IMR-90 (cell line): ENCODE measurements at regions not wholly inside any gene's neighbourhood (a gene's known extent, or its start where the extent isn't known, plus 50 kb on each side); places are given as distances from the start of the nearest gene placed in this dataset.

Source experiments
- BHLHE40 ChIP-seq: fragments of 150-350 bp; IDR thresholded peaks from 2 replicates; pipeline ENCODE4 v1.6.1; 2016; ENCODE audit warnings: mild to moderate bottlenecking, low read depth, low read length
- CEBPB ChIP-seq: IDR thresholded peaks from 2 replicates; pipeline ENCODE4 v1.6.1; 2012; ENCODE audit warnings: low read depth, low read length, improper control_type of control experiment
- CTCF ChIP-seq: conservative IDR thresholded peaks from 2 replicates; pipeline ENCODE4 v1.5.1; 2012; ENCODE audit warnings: mild to moderate bottlenecking, low read depth, low read length, improper control_type of control experiment
- FOS ChIP-seq: fragments of 150-350 bp; IDR thresholded peaks from 2 replicates; pipeline ENCODE4 v1.6.1; 2016; ENCODE audit warnings: low read depth, low read length
- MXI1 ChIP-seq: IDR thresholded peaks from 2 replicates; pipeline ENCODE4 v1.6.1; 2012; ENCODE audit warnings: low read depth, mild to moderate bottlenecking, low read length, moderate library complexity, borderline replicate concordance
- POLR2A ChIP-seq: IDR thresholded peaks from 2 replicates; pipeline ENCODE4 v1.6.1; 2012; ENCODE audit warnings: mild to moderate bottlenecking, low read depth, low read length
- RAD21 ChIP-seq: IDR thresholded peaks from 2 replicates; pipeline ENCODE4 v1.6.1; 2012; ENCODE audit warnings: low read length, improper control_type of control experiment
- RFX5 ChIP-seq: IDR thresholded peaks from 2 replicates; pipeline ENCODE4 v1.8.0; 2012; ENCODE audit warnings: low read depth, mild to moderate bottlenecking, low read length, moderate library complexity
- SMC3 ChIP-seq: fragments of 150-350 bp; IDR thresholded peaks from 2 replicates; pipeline ENCODE4 v1.6.1; 2016; ENCODE audit warnings: low read depth, mild to moderate bottlenecking, antibody characterized with exemption, low read length, moderate library complexity
- USF2 ChIP-seq: fragments of 150-350 bp; IDR thresholded peaks from 2 replicates; pipeline ENCODE4 v1.6.1; 2017; ENCODE audit warnings: mild to moderate bottlenecking, antibody characterized with exemption, low read length, low read depth

- no peak for TF ChIP-seq CTCF
- no peak for TF ChIP-seq POLR2A
- TF ChIP-seq RAD21 = no peak
- no peak for TF ChIP-seq FOS
- TF ChIP-seq BHLHE40 = no peak
- TF ChIP-seq CEBPB = no peak
- no peak for TF ChIP-seq RFX5
- no peak for TF ChIP-seq MXI1
- TF ChIP-seq SMC3 = no peak
- no peak for TF ChIP-seq USF2
These were observed 345.2 kb downstream of the KLHL13 start for GRCh38 chrX:117771384-117771783.
